SK-N-SH (cell line): ENCODE measurements at regions not wholly inside any gene's neighbourhood (a gene's known extent, or its start where the extent isn't known, plus 50 kb on each side); places are given as distances from the start of the nearest gene placed in this dataset.

Experiments
- CTCF ChIA-PET: fragments of 300-600, 350-600 bp; formaldehyde crosslinking; extraction: SDS; loops from one replicate; lab custom pipeline; 2021; lab: Yijun Ruan, JAX
- POLR2A ChIA-PET: fragments of 350-600 bp; sonication (Branson Sonifier 250); formaldehyde crosslinking; extraction: SDS; loops from one replicate; lab custom pipeline; 2020; ENCODE audit warnings: antibody characterized with exemption, inconsistent platforms; lab: Yijun Ruan, JAX
- DNase-seq: peaks from one replicate; pipeline ENCODE4 v3.0.0; 2012
- H2AFZ ChIP-seq: fragments of 200-600 bp; sonication (generic); 2 replicates; pipeline ENCODE4 v1.8.1; 2016; ENCODE audit warnings: antibody characterized with exemption, mild to moderate bottlenecking, low read depth
- H3F3A ChIP-seq: fragments of 200-600 bp; sonication (generic); replicated peaks from 2 replicates; pipeline ENCODE3; 2016; ENCODE audit warnings: antibody characterized with exemption, mild to moderate bottlenecking; ENCODE audit not compliant: insufficient read depth
- H3K27ac ChIP-seq, 2 experiments: fragments of 200-500 bp in 1 of 2; fragments of 200-600 bp in 1 of 2; sonication (Bioruptor generic) in 1 of 2; sonication (generic), shearing (Covaris generic) in 1 of 2; 2 replicates each; pipeline versions ENCODE4 v1.5.1 to v1.6.1; 2014 to 2016; ENCODE audit warnings: low read depth in 2 of 2, inconsistent platforms in 1 of 2, low read length in 1 of 2, mild to moderate bottlenecking in 1 of 2, mixed read lengths in 1 of 2
- H3K27me3 ChIP-seq: fragments of 200-600 bp; sonication (generic), shearing (Covaris generic); 2 replicates; pipeline ENCODE4 v1.6.1; 2016; ENCODE audit warnings: mixed run types; ENCODE audit not compliant: insufficient read depth
- H3K36me3 ChIP-seq, 2 experiments: fragments of 200-500 bp in 1 of 2; fragments of 200-600 bp in 1 of 2; sonication (Bioruptor generic) in 1 of 2; sonication (generic) in 1 of 2; replicated peaks in 1 of 2; 2 replicates each; pipeline versions ENCODE3 to v1.5.1; 2014 to 2016; ENCODE audit warnings: low read length in 1 of 2, mild to moderate bottlenecking in 1 of 2; ENCODE audit not compliant: insufficient read depth in 2 of 2, control insufficient read depth in 1 of 2
- H3K4me1 ChIP-seq, 2 experiments: fragments of 200-500 bp in 1 of 2; fragments of 200-600 bp in 1 of 2; sonication (Bioruptor generic) in 1 of 2; sonication (generic), shearing (Covaris generic) in 1 of 2; 2 replicates each; pipeline versions ENCODE4 v1.5.1 to v1.6.1; 2014 to 2016; ENCODE audit warnings: low read depth in 1 of 2, low read length in 1 of 2, mixed run types in 1 of 2; ENCODE audit not compliant: insufficient read depth in 2 of 2, control insufficient read depth in 1 of 2
- H3K4me2 ChIP-seq: fragments of 200-600 bp; sonication (generic), shearing (Covaris generic); 2 replicates; pipeline ENCODE4 v1.6.1; 2017; ENCODE audit warnings: mixed run types
- H3K4me3 ChIP-seq, 2 experiments: fragments of 200-500 bp in 1 of 2; fragments of 200-600 bp in 1 of 2; sonication (Bioruptor generic) in 1 of 2; sonication (generic), shearing (Covaris generic) in 1 of 2; 2 replicates each; pipeline versions ENCODE4 v1.5.1 to v1.8.1; 2014 to 2016; ENCODE audit warnings: low read depth in 2 of 2, inconsistent platforms in 1 of 2, low read length in 1 of 2, mild to moderate bottlenecking in 1 of 2, mixed read lengths in 1 of 2, moderate library complexity in 1 of 2
- H3K79me2 ChIP-seq: fragments of 200-600 bp; sonication (generic); 2 replicates; pipeline ENCODE4 v1.8.1; 2017; ENCODE audit warnings: mild to moderate bottlenecking; ENCODE audit not compliant: insufficient read depth
- H3K9ac ChIP-seq: fragments of 200-600 bp; sonication (generic); 2 replicates; pipeline ENCODE4 v1.6.1; 2017; ENCODE audit warnings: mixed run types
- H3K9me2 ChIP-seq: fragments of 200-600 bp; sonication (generic); 2 replicates; pipeline ENCODE4 v1.6.1; 2017; ENCODE audit warnings: mixed run types
- H3K9me3 ChIP-seq: fragments of 200-600 bp; sonication (generic); 2 replicates; pipeline ENCODE4 v1.6.1; 2017; ENCODE audit warnings: mixed run types, mild to moderate bottlenecking, moderate library complexity
- H4K20me1 ChIP-seq: fragments of 200-600 bp; sonication (generic); 2 replicates; pipeline ENCODE4 v1.6.1; 2017; ENCODE audit warnings: mild to moderate bottlenecking, mixed run types; ENCODE audit not compliant: insufficient read depth
- CHD2 ChIP-seq: fragments of 150-350 bp; IDR thresholded peaks from 2 replicates; pipeline ENCODE4 v1.6.1; 2018; ENCODE audit warnings: low read length; ENCODE audit not compliant: partially characterized antibody
- ELF1 ChIP-seq: IDR thresholded peaks from 2 replicates; pipeline ENCODE4 v1.4.0; 2012
- EP300 ChIP-seq, 2 experiments: IDR thresholded peaks; 2 replicates each; pipeline versions ENCODE4 v1.4.0 to v1.6.1; 2012; ENCODE audit warnings: borderline replicate concordance in 1 of 2, low read depth in 1 of 2, low read length in 1 of 2
- FOSL2 ChIP-seq: IDR thresholded peaks from 2 replicates; pipeline ENCODE4 v1.4.0; 2012; ENCODE audit warnings: low read depth, mild to moderate bottlenecking, moderate library complexity, borderline replicate concordance
- GABPA ChIP-seq: IDR thresholded peaks from 2 replicates; pipeline ENCODE4 v1.4.0; 2012; ENCODE audit warnings: low read depth, mild to moderate bottlenecking
- GATA2 ChIP-seq: sonication (generic); formaldehyde crosslinking; IDR thresholded peaks from 2 replicates; pipeline ENCODE4 v1.5.0; 2020; ENCODE audit warnings: mild to moderate bottlenecking, missing genetic modification reagents
- IRF3 ChIP-seq: fragments of 150-350 bp; IDR thresholded peaks from 2 replicates; pipeline ENCODE4 v1.6.1; 2016; ENCODE audit warnings: mild to moderate bottlenecking, low read depth, low read length
- JUND ChIP-seq: IDR thresholded peaks from 2 replicates; pipeline ENCODE4 v1.4.0; 2012
- MAX ChIP-seq: IDR thresholded peaks from 2 replicates; pipeline ENCODE4 v1.4.0; 2012; ENCODE audit warnings: low read depth
- MEF2A ChIP-seq: IDR thresholded peaks from 2 replicates; pipeline ENCODE4 v1.4.0; 2012; ENCODE audit warnings: low read depth, borderline replicate concordance
- PBX3 ChIP-seq: IDR thresholded peaks from 2 replicates; pipeline ENCODE4; 2012
- POLR2AphosphoS5 ChIP-seq: IDR thresholded peaks from 2 replicates; pipeline ENCODE4 v1.6.1; 2012; ENCODE audit warnings: low read depth, low read length
- RAD21 ChIP-seq: IDR thresholded peaks from 2 replicates; pipeline ENCODE4 v1.6.1; 2012; ENCODE audit warnings: mild to moderate bottlenecking, low read length
- RCOR1 ChIP-seq: fragments of 150-350 bp; IDR thresholded peaks from 2 replicates; pipeline ENCODE4 v1.6.1; 2017; ENCODE audit warnings: antibody characterized with exemption, low read length
- REST ChIP-seq: IDR thresholded peaks from 2 replicates; pipeline ENCODE4 v1.6.1; 2012; ENCODE audit warnings: mild to moderate bottlenecking, low read depth, low read length, moderate library complexity
- SIN3A ChIP-seq: IDR thresholded peaks from 2 replicates; pipeline ENCODE4 v1.6.1; 2012; ENCODE audit warnings: low read depth, mild to moderate bottlenecking, low read length, moderate library complexity, borderline replicate concordance
- SMC3 ChIP-seq: IDR thresholded peaks from 2 replicates; pipeline ENCODE4 v1.6.1; 2012; ENCODE audit warnings: low read depth, low read length, improper control_type of control experiment
- USF1 ChIP-seq: IDR thresholded peaks from 2 replicates; pipeline ENCODE4 v1.4.0; 2012; ENCODE audit warnings: low read depth, borderline replicate concordance
- USF2 ChIP-seq: fragments of 150-350 bp; IDR thresholded peaks from 2 replicates; pipeline ENCODE4 v1.6.1; 2017; ENCODE audit warnings: antibody characterized with exemption, low read length, low read depth, borderline replicate concordance
- ZBTB33 ChIP-seq: IDR thresholded peaks from 2 replicates; pipeline ENCODE4 v1.4.0; 2012; ENCODE audit warnings: low read depth, borderline replicate concordance
- WGBS: methylation state at CpG from one replicate; pipeline ENCODE4 v1.1.6; 2017; ENCODE audit warnings: low lambda C conversion rate; 5-methylcytosine and 5-hydroxymethylcytosine counted together

- Histone ChIP-seq H3K27me3 (no peaks in the 10 kb centered on the region), H4K20me1 (no peaks in the 10 kb centered on the region), H3K9me3 (no peaks in the 10 kb centered on the region), H3K36me3 (no peaks in the 10 kb centered on the region), H3K4me1 (no peaks in the 10 kb centered on the region), H3K9me2 (no peaks in the 10 kb centered on the region), H3K27ac (no peak overlapping the region), H3K9ac (no peak overlapping the region), H2AFZ (no peak overlapping the region), H3F3A (no peaks in the 10 kb centered on the region), H3K4me3 (no peak overlapping the region), H3K4me2 (no peak overlapping the region), H3K79me2 (no peaks in the 10 kb centered on the region)
- POLR2A ChIA-PET = no interaction called here
- WGBS = 50% methylated on average over 2 of the region's 2 CpGs
- CTCF ChIA-PET = no interaction called here
- TF ChIP-seq PBX3 = no peak
- no peak for TF ChIP-seq ZBTB33
- no peak for TF ChIP-seq RAD21
- no peak for TF ChIP-seq GATA2 (CRISPR knock-in tag)
- no peak for TF ChIP-seq USF1
- TF ChIP-seq REST = no peak
- TF ChIP-seq POLR2AphosphoS5 = no peak
- TF ChIP-seq USF2 = no peak
- TF ChIP-seq CHD2 = no peak
- no peak for TF ChIP-seq RCOR1
- no peak for TF ChIP-seq EP300 (IDR thresholded peaks at IDR 0.05; ENCODE audit: borderline replicate concordance in 1 of 2, low read depth in 1 of 2, low read length in 1 of 2)
- TF ChIP-seq SIN3A = no peak
- TF ChIP-seq JUND = no peak
- TF ChIP-seq MAX = no peak
- TF ChIP-seq IRF3 = no peak
- no peak for TF ChIP-seq FOSL2
- TF ChIP-seq SMC3 = no peak
- TF ChIP-seq ELF1 = no peak
- no peak for TF ChIP-seq MEF2A
- no peak for TF ChIP-seq GABPA
- DNase-seq = no peak
Observed at GRCh38 chr6:139485185-139485584, 110.7 kb upstream of the CITED2 start.
